GM12878 (cell line): ENCODE measurements at regions not wholly inside any gene's neighbourhood (a gene's known extent, or its start where the extent isn't known, plus 50 kb on each side); places are given as distances from the start of the nearest gene placed in this dataset.

Experiments used
- ATAC-seq: fragments of 200-7000 bp; cut with Tn5 transposase; 3 replicates; pipeline ENCODE4 v1.9.1; 2020; ENCODE audit warnings: mild to moderate bottlenecking, moderate library complexity
- BruUV-seq: library from RNA; stranded (reverse); fragments of 400-500 nt; replicated peaks from 2 replicates; lab custom pipeline; 2021; lab: Mats Ljungman, UMichigan
- CTCF ChIA-PET: fragments of 300-600 bp; sonication (Branson Sonifier 250); formaldehyde crosslinking; extraction: SDS; loops from one replicate; lab custom pipeline; 2021; ENCODE audit warnings: inconsistent platforms; lab: Yijun Ruan, JAX
- POLR2A ChIA-PET: fragments of 350-600 bp; formaldehyde crosslinking; extraction: SDS; loops from one replicate; lab custom pipeline; 2021; ENCODE audit warnings: inconsistent platforms; lab: Charles Lee
- RAD21 ChIA-PET: fragments of 300-600 bp; sonication (Branson Sonifier 250); formaldehyde crosslinking; loops from one replicate; lab custom pipeline; 2023; ENCODE audit warnings: antibody characterized with exemption; ENCODE audit not compliant: unreplicated experiment; lab: Charles Lee
- SMC1A ChIA-PET: fragments of 300-600 bp; sonication (Branson Sonifier 250); formaldehyde crosslinking; loops from one replicate; lab custom pipeline; 2023; ENCODE audit not compliant: unreplicated experiment, uncharacterized antibody; lab: Charles Lee
- DNase-seq: peaks from one replicate; pipeline ENCODE4 v3.0.0-alpha.2; 2011; ENCODE audit warnings: low read depth, low spot score
- FAIRE-seq: peaks from 3 replicates; lab custom pipeline; 2011; peaks lifted over from hg19 to GRCh38; lab: Jason Lieb, UNC
- H2AFZ ChIP-seq: 2 replicates; pipeline ENCODE4 v1.6.0; 2011; ENCODE audit warnings: low read depth, low read length, control low read depth; ENCODE audit not compliant: control insufficient read depth
- H3K27ac ChIP-seq: 2 replicates; pipeline ENCODE4 v1.5.1; 2011; ENCODE audit warnings: control low read depth; ENCODE audit not compliant: control insufficient read depth, insufficient read depth
- H3K27me3 ChIP-seq, 2 experiments: replicated peaks in 1 of 2; 2 replicates each; pipeline versions ENCODE4 v1.6.0 to v1.6.1; 2011; ENCODE audit warnings: low read length in 1 of 2; ENCODE audit not compliant: control insufficient read depth in 2 of 2, insufficient read depth in 2 of 2
- H3K36me3 ChIP-seq, 2 experiments: 2 replicates each; pipeline ENCODE4 v1.5.1; 2011; ENCODE audit warnings: low read length in 1 of 2; ENCODE audit not compliant: control insufficient read depth in 2 of 2, insufficient read depth in 2 of 2
- H3K4me1 ChIP-seq: 2 replicates; pipeline ENCODE4 v1.6.1; 2011; ENCODE audit warnings: mild to moderate bottlenecking, low read length, moderate library complexity, mixed read lengths; ENCODE audit not compliant: control insufficient read depth, insufficient read depth
- H3K4me2 ChIP-seq: 2 replicates; pipeline ENCODE4 v1.6.0; 2011; ENCODE audit warnings: control low read depth; ENCODE audit not compliant: control insufficient read depth, insufficient read depth
- H3K4me3 ChIP-seq: fragments of 200-600 bp; sonication (generic); 2 replicates; pipeline ENCODE4 v1.5.1; 2016
- H3K79me2 ChIP-seq: 2 replicates; pipeline ENCODE4 v1.6.0; 2011; ENCODE audit warnings: low read length; ENCODE audit not compliant: control insufficient read depth, insufficient read depth
- H3K9ac ChIP-seq: 2 replicates; pipeline ENCODE4 v1.8.0; 2011; ENCODE audit warnings: low read length, control low read depth, mixed read lengths; ENCODE audit not compliant: control insufficient read depth, insufficient read depth
- H3K9me3 ChIP-seq: replicated peaks from 3 replicates; pipeline ENCODE4 v1.5.1; 2011; ENCODE audit warnings: mild to moderate bottlenecking, low read length; ENCODE audit not compliant: control insufficient read depth, insufficient read depth
- H4K20me1 ChIP-seq: 2 replicates; pipeline ENCODE4 v1.6.0; 2011; ENCODE audit not compliant: control insufficient read depth, insufficient read depth
- ASH2L ChIP-seq: fragments of 300-600, 200-600 bp; sonication (generic); IDR thresholded peaks from 2 replicates; pipeline ENCODE4 v1.6.1; 2017; ENCODE audit warnings: low read depth, mild to moderate bottlenecking, borderline replicate concordance
- CREM ChIP-seq: IDR thresholded peaks from 2 replicates; pipeline ENCODE4 v1.6.1; 2014; ENCODE audit warnings: antibody characterized with exemption, low read depth
- EGR1 ChIP-seq, 2 experiments: IDR thresholded peaks; 1 replicate in 1 of 2; 2 replicates in 1 of 2; pipeline ENCODE4 v1.6.1; 2011 to 2012; ENCODE audit warnings: low read depth in 2 of 2, low read length in 2 of 2, borderline replicate concordance in 1 of 2, mild to moderate bottlenecking in 1 of 2, moderate library complexity in 1 of 2
- LARP7 ChIP-seq: fragments of 450-650 bp; IDR thresholded peaks from 2 replicates; pipeline ENCODE4 v1.6.1; 2017; ENCODE audit warnings: mild to moderate bottlenecking
- RCOR1 ChIP-seq: conservative IDR thresholded peaks from 2 replicates; pipeline ENCODE4 v1.6.1; 2012; ENCODE audit warnings: low read depth, low read length, improper control_type of control experiment
- REST ChIP-seq: IDR thresholded peaks from 2 replicates; pipeline ENCODE4 v1.6.1; 2012; ENCODE audit warnings: mild to moderate bottlenecking, low read depth, low read length
- SRF ChIP-seq, 2 experiments: IDR thresholded peaks; 2 replicates each; pipeline ENCODE4 v1.6.1; 2011; ENCODE audit warnings: low read depth in 2 of 2, low read length in 2 of 2, mild to moderate bottlenecking in 1 of 2, moderate library complexity in 1 of 2
- WGBS: methylation state at CpG from one replicate; pipeline ENCODE4 v1.1.6; 2016; ENCODE audit warnings: low lambda C conversion rate; ENCODE audit not compliant: insufficient replicate concordance, insufficient coverage; ENCODE audit errors: missing lambda C conversion rate; 5-methylcytosine and 5-hydroxymethylcytosine counted together
- in situ Hi-C: fragments of 300-500 bp; cut with MboI; formaldehyde crosslinking; loops from 9 replicates; pipeline ENCODE4 v1.14.3; 2018; ENCODE audit warnings: mixed read lengths
- intact Hi-C: fragments of 100-400 bp; cut with micrococcal nuclease; formaldehyde crosslinking; loops from one replicate; pipeline ENCODE4 v1.14.2; 2022; ENCODE audit not compliant: unreplicated experiment
- TF ChIP-seq, protein P1 (sequence below): IDR thresholded peaks from 2 replicates; pipeline ENCODE4 v1.6.1; 2011; ENCODE audit warnings: borderline replicate concordance, low read depth, mild to moderate bottlenecking, moderate library complexity, low read length; ENCODE audit not compliant: insufficient read depth, poor library complexity, severe bottlenecking
- TF ChIP-seq, protein P2 (sequence below): IDR thresholded peaks from 2 replicates; pipeline ENCODE4 v1.6.1; 2012; ENCODE audit warnings: low read depth, low read length, improper control_type of control experiment

GRCh38 chr13:111064661-111065060, 50.4 kb upstream of the ARHGEF7 start:
- peaks cover 4% of the 10 kb centered on the region for H3K4me1 ChIP-seq
- ChIA-PET RAD21 (interaction anchor here (1.3 kb wide), 1 partner anchor 151 kb away, joined by 5 read pairs; no protein-coding TSS in a partner anchor), CTCF (interaction anchor here (0.9 to 5.1 kb wide), 2 partner anchors 150 to 375 kb away, joined by 3 to 99 read pairs; no protein-coding TSS in a partner anchor), POLR2A (no interaction called here), SMC1A (interaction anchor here (1.2 kb wide), 1 partner anchor 8 kb away, joined by 3 read pairs; no protein-coding TSS in a partner anchor)
- 13% methylated on average over 3 of the region's 3 CpGs for WGBS
- TF ChIP-seq SRF (IDR thresholded peaks at IDR 0.05; ENCODE audit: low read depth in 2 of 2, low read length in 2 of 2) (no peak), CREM (no peak), LARP7 (no peak), ASH2L (no peak), EGR1 (IDR thresholded peaks at IDR 0.05; ENCODE audit: borderline replicate concordance in 1 of 2, low read depth in 2 of 2, low read length in 2 of 2) (no peak), REST (no peak), RCOR1 (no peak)
- TF ChIP-seq, protein P1, sequence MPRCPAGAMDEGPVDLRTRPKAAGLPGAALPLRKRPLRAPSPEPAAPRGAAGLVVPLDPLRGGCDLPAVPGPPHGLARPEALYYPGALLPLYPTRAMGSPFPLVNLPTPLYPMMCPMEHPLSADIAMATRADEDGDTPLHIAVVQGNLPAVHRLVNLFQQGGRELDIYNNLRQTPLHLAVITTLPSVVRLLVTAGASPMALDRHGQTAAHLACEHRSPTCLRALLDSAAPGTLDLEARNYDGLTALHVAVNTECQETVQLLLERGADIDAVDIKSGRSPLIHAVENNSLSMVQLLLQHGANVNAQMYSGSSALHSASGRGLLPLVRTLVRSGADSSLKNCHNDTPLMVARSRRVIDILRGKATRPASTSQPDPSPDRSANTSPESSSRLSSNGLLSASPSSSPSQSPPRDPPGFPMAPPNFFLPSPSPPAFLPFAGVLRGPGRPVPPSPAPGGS, result no peak
- TF ChIP-seq, protein P2, sequence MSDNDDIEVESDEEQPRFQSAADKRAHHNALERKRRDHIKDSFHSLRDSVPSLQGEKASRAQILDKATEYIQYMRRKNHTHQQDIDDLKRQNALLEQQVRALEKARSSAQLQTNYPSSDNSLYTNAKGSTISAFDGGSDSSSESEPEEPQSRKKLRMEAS, result no peak
- FAIRE-seq (no peak), DNase-seq (no peak), ATAC-seq (no peak)
- no TSS peak for BruUV-seq
- in situ Hi-C loops, result loop anchor here (5.0 kb wide), 1 partner anchor 148 kb away; no protein-coding TSS in a partner anchor
- H3K4me2 ChIP-seq, result no peak overlapping the region
- H3K9ac ChIP-seq, result no peak overlapping the region
- H3K4me3 ChIP-seq, result no peak overlapping the region
- H3K27me3 ChIP-seq, result peaks cover 0 to 5% of the 10 kb centered on the region in 2 experiments; a peak in 1 of 4 replicates
- H2AFZ ChIP-seq, result no peak overlapping the region
- H4K20me1 ChIP-seq, result no peaks in the 10 kb centered on the region
- H3K9me3 ChIP-seq, result no peaks in the 10 kb centered on the region
- no peaks in the 10 kb centered on the region for H3K36me3 ChIP-seq
- H3K79me2 ChIP-seq, result no peaks in the 10 kb centered on the region
- intact Hi-C loops, result loop anchor here (5.0 kb wide), 2 partner anchors 88 to 338 kb away; no protein-coding TSS in a partner anchor
- no peak overlapping the region for H3K27ac ChIP-seq
